Epithelial cell of proximal tubule (primary cell): ENCODE measurements at regions not wholly inside any gene's neighbourhood (a gene's known extent, or its start where the extent isn't known, plus 50 kb on each side); places are given as distances from the start of the nearest gene placed in this dataset.

Experiments used
- DNase-seq: peaks from one replicate; pipeline ENCODE4 v3.0.0-alpha.2; 2011; ENCODE audit warnings: low read depth
- H3K4me3 ChIP-seq: 2 replicates; pipeline ENCODE4 v1.5.1; 2011; ENCODE audit warnings: low read depth, mild to moderate bottlenecking, low read length
- TF ChIP-seq, protein P1 (sequence below): conservative IDR thresholded peaks from 2 replicates; pipeline ENCODE4 v1.5.1; 2012; ENCODE audit warnings: low read depth, mild to moderate bottlenecking, low read length

DNA sequence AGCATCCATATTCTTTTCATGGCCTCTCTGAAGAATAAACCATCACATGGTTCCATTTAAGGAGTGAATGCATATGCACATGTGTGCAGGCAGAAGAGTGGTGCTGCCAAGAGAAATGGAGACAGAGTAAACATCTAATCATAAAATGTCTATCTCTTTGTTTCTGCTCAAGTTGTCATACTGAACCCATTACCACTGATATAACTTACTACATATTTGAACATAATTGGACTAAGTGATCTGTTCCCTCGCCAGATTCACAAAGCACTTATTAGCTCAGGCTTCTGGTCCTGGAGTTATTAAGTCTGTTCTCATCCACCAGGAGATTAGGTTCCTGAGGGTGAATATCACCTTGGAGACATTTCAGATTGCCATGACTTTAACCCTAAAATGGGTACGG, 72.3 kb upstream of the XYLT1 start:
- DNase-seq, result no peak
- TF ChIP-seq, protein P1, sequence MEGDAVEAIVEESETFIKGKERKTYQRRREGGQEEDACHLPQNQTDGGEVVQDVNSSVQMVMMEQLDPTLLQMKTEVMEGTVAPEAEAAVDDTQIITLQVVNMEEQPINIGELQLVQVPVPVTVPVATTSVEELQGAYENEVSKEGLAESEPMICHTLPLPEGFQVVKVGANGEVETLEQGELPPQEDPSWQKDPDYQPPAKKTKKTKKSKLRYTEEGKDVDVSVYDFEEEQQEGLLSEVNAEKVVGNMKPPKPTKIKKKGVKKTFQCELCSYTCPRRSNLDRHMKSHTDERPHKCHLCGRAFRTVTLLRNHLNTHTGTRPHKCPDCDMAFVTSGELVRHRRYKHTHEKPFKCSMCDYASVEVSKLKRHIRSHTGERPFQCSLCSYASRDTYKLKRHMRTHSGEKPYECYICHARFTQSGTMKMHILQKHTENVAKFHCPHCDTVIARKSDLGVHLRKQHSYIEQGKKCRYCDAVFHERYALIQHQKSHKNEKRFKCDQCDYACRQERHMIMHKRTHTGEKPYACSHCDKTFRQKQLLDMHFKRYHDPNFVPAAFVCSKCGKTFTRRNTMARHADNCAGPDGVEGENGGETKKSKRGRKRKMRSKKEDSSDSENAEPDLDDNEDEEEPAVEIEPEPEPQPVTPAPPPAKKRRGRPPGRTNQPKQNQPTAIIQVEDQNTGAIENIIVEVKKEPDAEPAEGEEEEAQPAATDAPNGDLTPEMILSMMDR, result no peak
- no peak overlapping the region for H3K4me3 ChIP-seq

DNA sequence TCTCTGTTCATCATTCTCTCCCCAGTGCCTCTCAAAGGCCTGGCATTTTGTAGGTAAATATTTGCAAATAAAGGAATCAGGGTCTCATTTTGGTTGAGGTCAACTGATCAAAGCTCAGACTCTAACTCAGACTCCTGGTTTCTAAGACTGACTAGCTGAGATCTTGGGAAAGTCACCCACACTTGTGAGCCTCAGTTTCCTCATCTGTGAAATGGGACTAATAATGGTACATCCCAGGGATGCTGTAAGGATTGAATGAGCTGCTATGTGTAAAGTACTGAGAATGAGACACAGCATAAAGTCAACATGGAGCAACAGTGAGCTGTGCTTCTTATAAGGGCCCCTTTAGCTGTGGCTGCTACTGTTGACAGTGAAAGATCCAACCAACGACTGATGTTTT, 70.6 kb upstream of the XYLT1 start:
- no peak overlapping the region for H3K4me3 ChIP-seq
- no peak for DNase-seq
- TF ChIP-seq, protein P1, result no peak

DNA sequence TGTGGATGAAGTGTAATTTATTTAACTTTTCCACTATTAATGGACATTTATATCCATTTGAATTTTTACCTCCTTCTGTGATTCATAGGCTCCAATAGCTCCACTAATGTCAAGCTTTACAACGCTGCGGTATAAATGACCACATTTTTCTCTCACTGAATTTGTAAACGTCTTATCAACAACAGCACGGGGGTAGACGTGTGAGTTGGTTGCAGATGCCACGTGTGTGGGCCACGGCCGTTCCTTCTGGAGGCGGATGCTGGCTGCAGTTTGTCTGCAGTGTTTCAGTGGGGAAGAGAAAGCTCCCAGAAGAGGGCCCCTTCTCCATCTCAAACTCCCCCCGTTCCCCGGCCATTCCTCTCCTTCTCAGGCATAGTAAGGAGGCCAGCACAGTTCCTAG, 68.2 kb upstream of the XYLT1 start:
- DNase-seq, result no peak
- TF ChIP-seq, protein P1, result no peak
- no peak overlapping the region for H3K4me3 ChIP-seq

DNA sequence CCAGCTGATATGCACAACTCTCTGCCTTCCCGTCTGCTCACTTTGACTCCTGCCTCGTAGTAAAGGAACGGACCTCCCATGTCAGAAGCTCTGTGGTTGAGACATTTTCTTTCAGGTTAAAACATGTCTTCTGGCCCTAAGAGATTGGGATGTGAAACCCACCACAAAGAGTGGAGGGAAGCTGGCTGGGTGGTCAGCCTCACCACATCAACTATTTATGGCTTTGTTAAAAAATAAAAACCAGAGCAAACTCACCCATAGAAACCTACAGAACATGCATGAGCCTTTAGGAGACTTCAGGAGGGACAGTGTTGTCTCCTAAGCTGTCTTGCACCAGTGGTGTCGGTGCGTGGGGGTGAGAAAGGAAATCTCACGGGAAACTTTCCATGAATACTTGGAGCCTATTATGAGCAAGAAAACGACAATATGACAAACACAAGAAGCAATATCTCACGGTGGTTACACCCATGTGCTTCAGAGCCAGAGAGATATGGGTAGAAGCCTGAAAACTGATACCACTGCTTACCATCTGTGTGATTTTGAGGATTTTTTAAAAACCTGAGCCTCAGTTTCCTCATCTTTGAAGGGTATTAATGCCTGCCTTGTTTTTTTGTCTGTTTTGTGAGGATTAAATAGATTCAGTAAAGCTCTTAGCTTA, 61.7 kb upstream of the XYLT1 start:
- TF ChIP-seq, protein P1, result no peak
- no peak overlapping the region for H3K4me3 ChIP-seq
- DNase-seq, result no peak

DNA sequence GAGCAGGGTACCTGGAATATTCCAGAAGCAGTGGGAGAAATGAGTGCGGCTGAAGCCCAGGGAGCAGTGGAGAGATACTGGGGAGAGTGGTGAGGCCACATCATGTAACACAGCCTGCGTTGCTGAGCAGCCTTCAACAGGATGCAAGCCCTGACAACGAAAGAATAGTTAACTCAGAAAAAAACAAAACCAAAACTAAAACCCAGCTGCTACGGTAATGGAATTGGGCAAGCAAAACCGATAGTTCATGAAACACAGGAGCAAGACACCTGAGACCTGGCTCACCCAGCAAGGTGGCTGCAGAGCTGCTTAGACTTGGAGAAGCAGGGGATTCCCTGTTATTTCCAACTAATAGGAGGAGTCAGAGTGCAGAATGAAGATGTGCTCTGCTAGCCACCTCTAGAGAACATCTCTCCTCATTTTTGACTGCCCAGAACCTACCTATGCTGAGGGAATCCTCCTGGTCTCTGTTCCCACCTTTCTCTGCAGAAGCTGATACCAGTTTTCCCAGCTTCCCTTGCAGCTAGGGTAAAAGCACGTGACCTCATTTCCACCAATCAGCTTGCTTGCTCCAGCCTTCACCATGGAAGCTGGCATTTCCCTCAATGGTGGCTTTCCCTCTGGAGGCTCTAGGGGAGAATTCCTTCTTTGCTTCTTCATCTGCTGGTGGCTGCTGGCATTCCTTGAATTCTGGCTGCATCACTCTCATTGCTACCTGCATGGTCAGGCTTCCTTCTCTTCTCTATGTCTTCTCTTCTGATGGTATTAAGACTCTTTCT, 59.4 kb upstream of the XYLT1 start:
- TF ChIP-seq, protein P1, result no peak
- DNase-seq, result no peak
- no peak overlapping the region for H3K4me3 ChIP-seq

DNA sequence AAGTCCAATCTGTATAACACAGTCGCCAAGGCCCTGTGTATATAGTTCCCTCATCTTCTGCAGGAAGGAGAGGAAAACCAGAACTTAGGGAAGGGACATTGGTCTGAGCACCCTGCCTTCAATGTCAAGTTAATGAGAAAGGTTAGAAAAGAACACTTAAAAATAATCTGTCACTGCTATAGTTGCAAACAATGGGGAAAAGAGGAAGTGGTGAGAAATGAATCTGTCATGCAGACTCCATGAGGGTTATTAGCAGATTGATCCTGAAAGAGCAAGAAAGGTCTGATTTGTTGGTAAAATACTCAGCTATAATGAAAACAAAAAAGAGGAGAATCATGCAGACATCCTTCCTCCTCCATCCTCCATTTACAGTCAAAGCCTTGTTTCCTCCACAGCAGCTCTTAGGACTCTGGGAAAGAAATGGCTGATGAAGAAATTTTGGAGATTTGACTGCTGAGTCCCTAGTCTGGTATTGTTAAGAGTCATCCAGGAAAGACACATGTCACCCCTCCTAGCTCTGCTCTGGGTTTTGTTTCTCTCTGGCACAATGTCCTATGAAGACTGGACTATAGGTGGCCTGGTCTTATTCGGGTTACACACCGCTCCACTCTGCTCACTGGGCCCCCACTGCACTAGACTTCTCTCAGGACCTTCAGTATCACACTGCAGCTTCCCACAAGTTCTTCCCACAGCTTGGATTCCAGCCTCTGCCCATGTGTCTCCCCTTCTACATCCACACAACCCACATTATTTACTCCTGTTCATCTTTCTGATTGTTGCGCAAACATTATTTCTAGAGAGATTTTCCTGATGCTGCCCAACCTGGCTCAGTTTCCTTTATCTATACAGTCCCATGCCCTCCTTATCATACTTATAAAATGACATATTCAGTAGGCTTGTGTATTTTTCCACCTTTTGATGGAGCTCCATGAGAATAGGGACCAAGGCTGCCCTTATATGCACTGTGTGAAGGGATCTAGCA, 56.5 kb upstream of the XYLT1 start:
- no peak overlapping the region for H3K4me3 ChIP-seq
- TF ChIP-seq, protein P1, result no peak
- no peak for DNase-seq
